ENCODE measurements at regions not wholly inside any gene's neighbourhood (a gene's known extent, or its start where the extent isn't known, plus 50 kb on each side); places are given as distances from the start of the nearest gene placed in this dataset.

GRCh38 chr10:80794994-80795393, 257.3 kb downstream of the SH2D4B start:
- TF ChIP-seq CTCF (IDR thresholded peaks at IDR 0.05), result no peak
- no peak for TF ChIP-seq POLR2A (IDR thresholded peaks at IDR 0.05)

Measured in uterus (tissue), 2 donors.